ENCODE measurements at regions not wholly inside any gene's neighbourhood (a gene's known extent, or its start where the extent isn't known, plus 50 kb on each side); places are given as distances from the start of the nearest gene placed in this dataset.

GRCh38 chr14:87087881-87088280, 905.1 kb downstream of the GALC start:
- no peak for TF ChIP-seq CTCF (IDR thresholded peaks at IDR 0.05; ENCODE audit: low read length)
- TF ChIP-seq EZH2 (optimal IDR thresholded peaks at IDR 0.05; ENCODE audit: low read depth, low read length): no peak
